ENCODE measurements at regions not wholly inside any gene's neighbourhood (a gene's known extent, or its start where the extent isn't known, plus 50 kb on each side); places are given as distances from the start of the nearest gene placed in this dataset.

- TF ChIP-seq CTCF (IDR thresholded peaks at IDR 0.05 in 4 of 5, conservative IDR thresholded peaks at IDR 0.05 in 1 of 5) = no peak
- no peak for TF ChIP-seq POLR2A (IDR thresholded peaks at IDR 0.05)
These were observed 381.6 kb downstream of the DUSP6 start for GRCh38 chr12:88970740-88971139.
